ENCODE measurements at regions not wholly inside any gene's neighbourhood (a gene's known extent, or its start where the extent isn't known, plus 50 kb on each side); places are given as distances from the start of the nearest gene placed in this dataset.

GRCh38 chr1:114260805-114261484, 107.3 kb upstream of the SYT6 start:
- TF ChIP-seq, protein P1, sequence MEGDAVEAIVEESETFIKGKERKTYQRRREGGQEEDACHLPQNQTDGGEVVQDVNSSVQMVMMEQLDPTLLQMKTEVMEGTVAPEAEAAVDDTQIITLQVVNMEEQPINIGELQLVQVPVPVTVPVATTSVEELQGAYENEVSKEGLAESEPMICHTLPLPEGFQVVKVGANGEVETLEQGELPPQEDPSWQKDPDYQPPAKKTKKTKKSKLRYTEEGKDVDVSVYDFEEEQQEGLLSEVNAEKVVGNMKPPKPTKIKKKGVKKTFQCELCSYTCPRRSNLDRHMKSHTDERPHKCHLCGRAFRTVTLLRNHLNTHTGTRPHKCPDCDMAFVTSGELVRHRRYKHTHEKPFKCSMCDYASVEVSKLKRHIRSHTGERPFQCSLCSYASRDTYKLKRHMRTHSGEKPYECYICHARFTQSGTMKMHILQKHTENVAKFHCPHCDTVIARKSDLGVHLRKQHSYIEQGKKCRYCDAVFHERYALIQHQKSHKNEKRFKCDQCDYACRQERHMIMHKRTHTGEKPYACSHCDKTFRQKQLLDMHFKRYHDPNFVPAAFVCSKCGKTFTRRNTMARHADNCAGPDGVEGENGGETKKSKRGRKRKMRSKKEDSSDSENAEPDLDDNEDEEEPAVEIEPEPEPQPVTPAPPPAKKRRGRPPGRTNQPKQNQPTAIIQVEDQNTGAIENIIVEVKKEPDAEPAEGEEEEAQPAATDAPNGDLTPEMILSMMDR (conservative IDR thresholded peaks at IDR 0.05; ENCODE audit: low read depth, low read length): no peak
- TF ChIP-seq EZH2 (IDR thresholded peaks at IDR 0.05; ENCODE audit: low read length, unreplicated experiment): no peak
